A549 (cell line): ENCODE measurements at regions not wholly inside any gene's neighbourhood (a gene's known extent, or its start where the extent isn't known, plus 50 kb on each side); places are given as distances from the start of the nearest gene placed in this dataset.

ENCODE experiments used
- ATAC-seq, 2 experiments: fragments of 200-7000 bp in 1 of 2; fragments of >200 bp in 1 of 2; cut with Nextera tagmentation in 1 of 2; cut with Tn5 transposase in 1 of 2; 3 replicates each; pipeline versions ENCODE4 v1.8.0 to v1.9.1; 2018 to 2020; ENCODE audit warnings: mild to moderate bottlenecking in 1 of 2, moderate library complexity in 1 of 2
- CTCF ChIA-PET: fragments of 300-600 bp; sonication (Branson Sonifier 250); formaldehyde crosslinking; extraction: SDS; loops from one replicate; lab custom pipeline; 2021; ENCODE audit warnings: antibody characterized with exemption, inconsistent platforms; lab: Yijun Ruan, JAX
- POLR2A ChIA-PET: fragments of 350-600 bp; formaldehyde crosslinking; extraction: SDS; loops from one replicate; lab custom pipeline; 2021; ENCODE audit warnings: antibody characterized with exemption, inconsistent platforms; lab: Yijun Ruan, JAX
- DNase-seq, 2 experiments: peaks; one replicate each; pipeline versions ENCODE4 v3.0.0 to v3.0.0-alpha.2; 2011 to 2016; ENCODE audit warnings: low read depth in 1 of 2, low spot score in 1 of 2
- FAIRE-seq: peaks from 2 replicates; lab custom pipeline; 2011; peaks lifted over from hg19 to GRCh38; lab: Jason Lieb, UNC
- H3K27ac ChIP-seq, 2 experiments: fragments of >200 bp; sonication (Bioruptor Twin); formaldehyde crosslinking; 3 replicates each; pipeline ENCODE4 v1.5.1; 2016 to 2017
- H3K4me1 ChIP-seq: fragments of >200 bp; sonication (Bioruptor Twin); formaldehyde crosslinking; 3 replicates; pipeline ENCODE4 v1.6.1; 2016
- H3K4me2 ChIP-seq: fragments of >200 bp; sonication (Bioruptor Twin); formaldehyde crosslinking; 3 replicates; pipeline ENCODE4 v1.6.1; 2016
- H3K4me3 ChIP-seq: fragments of >200 bp; sonication (Bioruptor Twin); formaldehyde crosslinking; 3 replicates; pipeline ENCODE4 v1.5.1; 2016
- H3K9me3 ChIP-seq: fragments of >200 bp; sonication (Bioruptor Twin); formaldehyde crosslinking; 3 replicates; pipeline ENCODE4 v1.6.1; 2016
- ATOH8 ChIP-seq: fragments of 250-450 bp; sonication (Bioruptor Pico); IDR thresholded peaks from 2 replicates; pipeline ENCODE4 v1.5.0; 2020; ENCODE audit warnings: low read depth, mild to moderate bottlenecking, moderate library complexity
- CBX8 ChIP-seq: fragments of 200-600 bp; sonication (generic); IDR thresholded peaks from 2 replicates; pipeline ENCODE4 v1.6.1; 2016
- E2F6 ChIP-seq: IDR thresholded peaks from 2 replicates; pipeline ENCODE4 v1.6.1; 2012; ENCODE audit warnings: low read depth, borderline replicate concordance
- EHF ChIP-seq: fragments of 250-450 bp; sonication (Bioruptor Pico); IDR thresholded peaks from 2 replicates; pipeline ENCODE4 v1.5.0; 2020; ENCODE audit warnings: mild to moderate bottlenecking
- EHMT2 ChIP-seq: fragments of 200-600 bp; sonication (generic); IDR thresholded peaks from 2 replicates; pipeline ENCODE4 v1.6.1; 2016; ENCODE audit warnings: antibody characterized with exemption, low read depth, mild to moderate bottlenecking, moderate library complexity
- ELK1 ChIP-seq: fragments of 150-350 bp; IDR thresholded peaks from 2 replicates; pipeline ENCODE4 v1.6.1; 2014; ENCODE audit warnings: low read depth, mild to moderate bottlenecking, low read length
- GATA3 ChIP-seq: IDR thresholded peaks from 2 replicates; pipeline ENCODE4 v1.6.1; 2012; ENCODE audit warnings: borderline replicate concordance
- HDAC2 ChIP-seq: fragments of 200-600 bp; sonication (generic); IDR thresholded peaks from 2 replicates; pipeline ENCODE4 v1.6.1; 2016
- HES2 ChIP-seq: fragments of >200 bp; sonication (Bioruptor Twin); formaldehyde crosslinking; IDR thresholded peaks from 2 replicates; pipeline ENCODE4 v1.6.1; 2016
- HMGXB4 ChIP-seq: fragments of 250-450 bp; sonication (Bioruptor Pico); IDR thresholded peaks from 2 replicates; pipeline ENCODE4 v1.5.0; 2021; ENCODE audit warnings: mild to moderate bottlenecking, moderate library complexity, borderline replicate concordance
- JUNB ChIP-seq: fragments of >200 bp; sonication (Bioruptor Twin); formaldehyde crosslinking; IDR thresholded peaks from 2 replicates; pipeline ENCODE4 v1.6.1; 2016
- MAX ChIP-seq: IDR thresholded peaks from 2 replicates; pipeline ENCODE4 v1.6.1; 2012
- PBX3 ChIP-seq: IDR thresholded peaks from 2 replicates; pipeline ENCODE4 v1.6.1; 2012
- PHF8 ChIP-seq: fragments of 200-600 bp; sonication (generic); IDR thresholded peaks from 2 replicates; pipeline ENCODE4 v1.6.1; 2016; ENCODE audit warnings: low read depth, mild to moderate bottlenecking, antibody characterized with exemption, moderate library complexity, borderline replicate concordance
- RAD21 ChIP-seq, 2 experiments: fragments of >200 bp in 1 of 2; sonication (Bioruptor Twin) in 1 of 2; formaldehyde crosslinking in 1 of 2; IDR thresholded peaks in 1 of 2; conservative IDR thresholded peaks in 1 of 2; 2 replicates in 1 of 2; 3 replicates in 1 of 2; pipeline ENCODE4 v1.6.1; 2012 to 2018; ENCODE audit warnings: inconsistent platforms in 1 of 2
- RFX5 ChIP-seq: fragments of 450-650 bp; IDR thresholded peaks from 2 replicates; pipeline ENCODE4 v1.7.1; 2014; ENCODE audit warnings: antibody characterized with exemption, mild to moderate bottlenecking, moderate library complexity
- SMC3 ChIP-seq: fragments of >200 bp; sonication (Bioruptor Twin); formaldehyde crosslinking; IDR thresholded peaks from 3 replicates; pipeline ENCODE4 v1.6.1; 2018; ENCODE audit warnings: inconsistent platforms
- SREBF2 ChIP-seq: fragments of 450-650 bp; IDR thresholded peaks from 2 replicates; pipeline ENCODE4 v1.6.1; 2014; ENCODE audit warnings: mild to moderate bottlenecking, moderate library complexity
- TFCP2L1 ChIP-seq: fragments of 250-450 bp; sonication (Bioruptor Pico); IDR thresholded peaks from 2 replicates; pipeline ENCODE4 v1.5.0; 2021; ENCODE audit warnings: mild to moderate bottlenecking
- ZNF302 ChIP-seq: fragments of 250-450 bp; sonication (Bioruptor Pico); IDR thresholded peaks from 2 replicates; pipeline ENCODE4 v1.9.0; 2021; ENCODE audit warnings: inconsistent platforms, mild to moderate bottlenecking, moderate library complexity
- ZSCAN20 ChIP-seq: fragments of 250-450 bp; sonication (Bioruptor Pico); IDR thresholded peaks from 2 replicates; pipeline ENCODE4 v1.8.0; 2022; ENCODE audit warnings: mild to moderate bottlenecking, moderate library complexity
- WGBS: methylation state at CpG from one replicate; pipeline ENCODE4 v1.1.6; 2017; ENCODE audit errors: missing lambda C conversion rate; 5-methylcytosine and 5-hydroxymethylcytosine counted together

- no peak for FAIRE-seq
- H3K4me2 ChIP-seq: peak overlapping the region; percentile 42; the same call in 2 of the 3 replicates
- POLR2A ChIA-PET: no interaction called here
- TF ChIP-seq JUNB (peak; percentile 37; the same call in 1 of the 2 replicates), SREBF2 (no peak)
- H3K4me1 ChIP-seq: peaks cover 11% of the 10 kb centered on the region
- H3K4me3 ChIP-seq: no peak overlapping the region
- no peak for ATAC-seq
- H3K9me3 ChIP-seq: no peaks in the 10 kb centered on the region; the same call in 2 of the 3 replicates
- CTCF ChIA-PET: interaction anchor here (1.0 to 1.2 kb wide), 2 partner anchors 20 to 109 kb away, joined by 3 read pairs; partner anchors contain the start of gene SFRP4
- DNase-seq: no peak
- WGBS: 28% methylated on average over 1 of the region's 1 CpG
- no peak overlapping the region for H3K27ac ChIP-seq
Measured at GRCh38 chr7:38025815-38026214, 105.4 kb downstream of the EPDR1 start.

- ATAC-seq: no peak
- H3K27ac ChIP-seq: no peak overlapping the region
- H3K4me1 ChIP-seq: peaks cover 11% of the 10 kb centered on the region
- H3K9me3 ChIP-seq: no peaks in the 10 kb centered on the region; the same call in 2 of the 3 replicates
- H3K4me3 ChIP-seq: no peak overlapping the region
- ChIA-PET CTCF (no interaction called here), POLR2A (no interaction called here)
- no peak overlapping the region for H3K4me2 ChIP-seq
- TF ChIP-seq ELK1 (no peak), PHF8 (no peak), ATOH8 (CRISPR knock-in tag) (no peak), HDAC2 (no peak), GATA3 (no peak), EHF (CRISPR knock-in tag) (no peak), SMC3 (no peak), ZNF302 (CRISPR knock-in tag) (no peak), CBX8 (no peak), MAX (no peak), ZSCAN20 (no peak), HMGXB4 (CRISPR knock-in tag) (no peak), HES2 (no peak), E2F6 (no peak), RFX5 (no peak), JUNB (no peak), EHMT2 (no peak), TFCP2L1 (CRISPR knock-in tag) (no peak), RAD21 (conservative IDR thresholded peaks at IDR 0.05 in 1 of 2, IDR thresholded peaks at IDR 0.05 in 1 of 2) (no peak), PBX3 (no peak)
- FAIRE-seq: no peak
- peak in 1 of 2 experiments; percentile 5 for DNase-seq
- WGBS: 66% methylated on average over 4 of the region's 4 CpGs
Measured at GRCh38 chr7:38027884-38028455, 107.5 kb downstream of the EPDR1 start.
